ENCODE measurements at regions not wholly inside any gene's neighbourhood (a gene's known extent, or its start where the extent isn't known, plus 50 kb on each side); places are given as distances from the start of the nearest gene placed in this dataset.

GRCh38 chr5:35372482-35372881 is 142.2 kb upstream of the PRLR start:
- H3F3A ChIP-seq (ENCODE audit: insufficient read depth), result no peaks in the 10 kb centered on the region
- no peak overlapping the region for H3K9ac ChIP-seq
- H3K9me2 ChIP-seq (ENCODE audit: insufficient read depth), result no peaks in the 10 kb centered on the region
- no peak overlapping the region for H3K4me3 ChIP-seq
- no peaks in the 10 kb centered on the region for H3K36me3 ChIP-seq (ENCODE audit: low read depth)
- H3K9me3 ChIP-seq (ENCODE audit: low read depth), result no peaks in the 10 kb centered on the region
- H3K79me2 ChIP-seq (ENCODE audit: insufficient read depth), result no peaks in the 10 kb centered on the region
- no peak overlapping the region for H3K27ac ChIP-seq
- 0 out of 2 replicates have a peak, but pooled peaks cover 4% of the 10 kb centered on the region for H3K27me3 ChIP-seq (replicated peaks; ENCODE audit: insufficient read depth)
- 47 to 62% methylated on average over 2 of the region's 2 CpGs for WGBS, 2 experiments (ENCODE audit: low coverage in 1 of 2, low lambda C conversion rate in 2 of 2, missing lambda C conversion rate in 2 of 2)
- no peaks in the 10 kb centered on the region for H3K4me1 ChIP-seq (ENCODE audit: insufficient read depth)
- no peak for DNase-seq
- H3K4me2 ChIP-seq (ENCODE audit: unreplicated experiment), result no peak overlapping the region
- TF ChIP-seq EZH2phosphoT487 (IDR thresholded peaks at IDR 0.05; ENCODE audit: insufficient read depth, low read depth), result no peak
- TF ChIP-seq EZH2 (IDR thresholded peaks at IDR 0.05; ENCODE audit: insufficient read depth, poor library complexity, severe bottlenecking), result no peak
- H2AFZ ChIP-seq, result no peak overlapping the region
- H4K20me1 ChIP-seq (ENCODE audit: insufficient read depth), result no peaks in the 10 kb centered on the region
- in situ Hi-C loops (cut with MboI), result no loop called here

- no peak overlapping the region for H3K27ac ChIP-seq
- H3K4me2 ChIP-seq (ENCODE audit: unreplicated experiment), result no peak overlapping the region
- H3K9ac ChIP-seq, result no peak overlapping the region
- 0 to 13% methylated on average over 1 of the region's 1 CpG for WGBS, 2 experiments (ENCODE audit: low coverage in 1 of 2, low lambda C conversion rate in 2 of 2, missing lambda C conversion rate in 2 of 2)
- DNase-seq, result no peak
- H3K27me3 ChIP-seq (replicated peaks; ENCODE audit: insufficient read depth), result 0 out of 2 replicates have a peak, but pooled peaks cover 4% of the 10 kb centered on the region
- no peaks in the 10 kb centered on the region for H3K36me3 ChIP-seq (ENCODE audit: low read depth)
- H3K9me2 ChIP-seq (ENCODE audit: insufficient read depth), result no peaks in the 10 kb centered on the region
- no peaks in the 10 kb centered on the region for H3K79me2 ChIP-seq (ENCODE audit: insufficient read depth)
- H3F3A ChIP-seq (ENCODE audit: insufficient read depth), result no peaks in the 10 kb centered on the region
- TF ChIP-seq EZH2 (IDR thresholded peaks at IDR 0.05; ENCODE audit: insufficient read depth, poor library complexity, severe bottlenecking) (no peak), EZH2phosphoT487 (IDR thresholded peaks at IDR 0.05; ENCODE audit: insufficient read depth, low read depth) (no peak)
- H3K4me1 ChIP-seq (ENCODE audit: insufficient read depth), result no peaks in the 10 kb centered on the region
- no peaks in the 10 kb centered on the region for H3K9me3 ChIP-seq (ENCODE audit: low read depth)
- H3K4me3 ChIP-seq, result no peak overlapping the region
- H4K20me1 ChIP-seq (ENCODE audit: insufficient read depth), result no peaks in the 10 kb centered on the region
- no peak overlapping the region for H2AFZ ChIP-seq
- in situ Hi-C loops (cut with MboI), result no loop called here
Measured at GRCh38 chr5:35371951-35372426, 141.7 kb upstream of the PRLR start.

GRCh38 chr5:35370871-35371270 is 140.6 kb upstream of the PRLR start:
- no peaks in the 10 kb centered on the region for H4K20me1 ChIP-seq (ENCODE audit: insufficient read depth)
- H3K27me3 ChIP-seq (replicated peaks; ENCODE audit: insufficient read depth), result 0 out of 2 replicates have a peak, but pooled peaks cover 4% of the 10 kb centered on the region
- H3K27ac ChIP-seq, result no peak overlapping the region
- no peak overlapping the region for H3K9ac ChIP-seq
- no peak for DNase-seq
- no peaks in the 10 kb centered on the region for H3F3A ChIP-seq (ENCODE audit: insufficient read depth)
- no peaks in the 10 kb centered on the region for H3K4me1 ChIP-seq (ENCODE audit: insufficient read depth)
- no peak overlapping the region for H3K4me3 ChIP-seq
- no peaks in the 10 kb centered on the region for H3K9me2 ChIP-seq (ENCODE audit: insufficient read depth)
- H3K9me3 ChIP-seq (ENCODE audit: low read depth), result no peaks in the 10 kb centered on the region
- in situ Hi-C loops (cut with MboI), result no loop called here
- no peaks in the 10 kb centered on the region for H3K79me2 ChIP-seq (ENCODE audit: insufficient read depth)
- H3K36me3 ChIP-seq (ENCODE audit: low read depth), result no peaks in the 10 kb centered on the region
- H2AFZ ChIP-seq, result no peak overlapping the region
- WGBS, 2 experiments (ENCODE audit: low coverage in 1 of 2, low lambda C conversion rate in 2 of 2, missing lambda C conversion rate in 2 of 2), result 75 to 85% methylated on average over 2 of the region's 2 CpGs
- TF ChIP-seq EZH2phosphoT487 (IDR thresholded peaks at IDR 0.05; ENCODE audit: insufficient read depth, low read depth) (no peak), EZH2 (IDR thresholded peaks at IDR 0.05; ENCODE audit: insufficient read depth, poor library complexity, severe bottlenecking) (no peak)
- H3K4me2 ChIP-seq (ENCODE audit: unreplicated experiment), result no peak overlapping the region

- Histone ChIP-seq H3K4me1 (ENCODE audit: insufficient read depth) (no peaks in the 10 kb centered on the region), H3K79me2 (ENCODE audit: insufficient read depth) (no peaks in the 10 kb centered on the region), H3K36me3 (ENCODE audit: low read depth) (no peaks in the 10 kb centered on the region), H3F3A (ENCODE audit: insufficient read depth) (no peaks in the 10 kb centered on the region), H3K27ac (no peak overlapping the region), H3K9me2 (ENCODE audit: insufficient read depth) (no peaks in the 10 kb centered on the region), H3K27me3 (replicated peaks; ENCODE audit: insufficient read depth) (0 out of 2 replicates have a peak, but pooled peaks cover 4% of the 10 kb centered on the region), H3K9ac (no peak overlapping the region), H2AFZ (no peak overlapping the region), H3K4me2 (ENCODE audit: unreplicated experiment) (no peak overlapping the region), H3K4me3 (no peak overlapping the region), H4K20me1 (ENCODE audit: insufficient read depth) (no peaks in the 10 kb centered on the region), H3K9me3 (ENCODE audit: low read depth) (no peaks in the 10 kb centered on the region)
- TF ChIP-seq EZH2 (IDR thresholded peaks at IDR 0.05; ENCODE audit: insufficient read depth, poor library complexity, severe bottlenecking) (no peak), EZH2phosphoT487 (IDR thresholded peaks at IDR 0.05; ENCODE audit: insufficient read depth, low read depth) (no peak)
- in situ Hi-C loops (cut with MboI), result no loop called here
- DNase-seq, result no peak
- 37 to 40% methylated on average over 7 of the region's 7 CpGs for WGBS, 2 experiments (ENCODE audit: low coverage in 1 of 2, low lambda C conversion rate in 2 of 2, missing lambda C conversion rate in 2 of 2)
Measured at GRCh38 chr5:35369965-35370790, 139.9 kb upstream of the PRLR start.
